Astrocyte (in vitro differentiated cells and primary cell): ENCODE measurements at regions not wholly inside any gene's neighbourhood (a gene's known extent, or its start where the extent isn't known, plus 50 kb on each side); places are given as distances from the start of the nearest gene placed in this dataset.

ENCODE experiments used
- DNase-seq: peaks from one replicate; pipeline ENCODE4 v3.0.0-alpha.2; 2010; ENCODE audit warnings: low read depth
- FAIRE-seq: peaks from 2 replicates; lab custom pipeline; 2011; peaks lifted over from hg19 to GRCh38; lab: Jason Lieb, UNC
- H2AFZ ChIP-seq: 2 replicates; pipeline ENCODE4 v1.6.0; 2012; ENCODE audit warnings: low read depth, low read length, inconsistent platforms
- H3K27ac ChIP-seq: 2 replicates; pipeline ENCODE4 v1.5.1; 2011; ENCODE audit warnings: low read depth, low read length, inconsistent platforms
- H3K27me3 ChIP-seq: 2 replicates; pipeline ENCODE4 v1.6.0; 2011; ENCODE audit warnings: low read length, inconsistent platforms; ENCODE audit not compliant: insufficient read depth
- H3K36me3 ChIP-seq: 2 replicates; pipeline ENCODE4 v1.5.1; 2011; ENCODE audit warnings: low read length, inconsistent platforms; ENCODE audit not compliant: insufficient read depth
- H3K4me1 ChIP-seq: 2 replicates; pipeline ENCODE4 v1.5.1; 2011; ENCODE audit warnings: low read length, inconsistent platforms; ENCODE audit not compliant: insufficient read depth
- H3K4me2 ChIP-seq: 2 replicates; pipeline ENCODE4 v1.6.0; 2012; ENCODE audit warnings: low read length, inconsistent platforms
- H3K4me3 ChIP-seq: 2 replicates; pipeline ENCODE4 v1.5.1; 2011; ENCODE audit warnings: low read depth, mild to moderate bottlenecking, low read length, inconsistent platforms; ENCODE audit not compliant: insufficient read depth
- H3K79me2 ChIP-seq: 2 replicates; pipeline ENCODE4 v1.6.0; 2012; ENCODE audit warnings: mild to moderate bottlenecking, low read length, inconsistent platforms; ENCODE audit not compliant: insufficient read depth
- H3K9ac ChIP-seq: 2 replicates; pipeline ENCODE4 v1.6.0; 2012; ENCODE audit warnings: mild to moderate bottlenecking, low read length, inconsistent platforms
- H3K9me3 ChIP-seq: 2 replicates; pipeline ENCODE4 v1.5.1; 2012; ENCODE audit warnings: low read depth, mild to moderate bottlenecking, low read length, inconsistent platforms; ENCODE audit not compliant: insufficient read depth
- H4K20me1 ChIP-seq: 2 replicates; pipeline ENCODE4 v1.6.0; 2012; ENCODE audit warnings: low read length, inconsistent platforms; ENCODE audit not compliant: insufficient read depth
- H3K27ac Mint-ChIP-seq: one replicate; pipeline ENCODE4 v1.8.0; 2021; ENCODE audit warnings: mild to moderate bottlenecking, mixed read lengths; ENCODE audit not compliant: unreplicated experiment
- H3K27me3 Mint-ChIP-seq: one replicate; pipeline ENCODE4 v1.8.0; 2021; ENCODE audit warnings: low read depth, mixed read lengths; ENCODE audit not compliant: unreplicated experiment
- H3K36me3 Mint-ChIP-seq: one replicate; pipeline ENCODE4 v1.8.0; 2021; ENCODE audit warnings: low read depth, mixed read lengths; ENCODE audit not compliant: unreplicated experiment
- H3K4me1 Mint-ChIP-seq: one replicate; pipeline ENCODE4 v1.8.0; 2021; ENCODE audit warnings: low read depth, mixed read lengths; ENCODE audit not compliant: unreplicated experiment
- H3K4me3 Mint-ChIP-seq: one replicate; pipeline ENCODE4 v1.8.0; 2021; ENCODE audit warnings: mild to moderate bottlenecking, moderate library complexity, mixed read lengths; ENCODE audit not compliant: unreplicated experiment
- H3K9me3 Mint-ChIP-seq: one replicate; pipeline ENCODE4 v1.8.0; 2021; ENCODE audit warnings: mild to moderate bottlenecking, mixed read lengths; ENCODE audit not compliant: unreplicated experiment
- EZH2 ChIP-seq: IDR thresholded peaks from 2 replicates; pipeline ENCODE4 v1.6.1; 2012; ENCODE audit warnings: mild to moderate bottlenecking, low read length, inconsistent platforms; ENCODE audit not compliant: insufficient read depth
- TF ChIP-seq, protein P1 (sequence below): IDR thresholded peaks from 2 replicates; pipeline ENCODE4 v1.5.1; 2011; ENCODE audit warnings: low read depth, mild to moderate bottlenecking, inconsistent platforms, low read length, moderate library complexity; ENCODE audit not compliant: insufficient read depth

DNA sequence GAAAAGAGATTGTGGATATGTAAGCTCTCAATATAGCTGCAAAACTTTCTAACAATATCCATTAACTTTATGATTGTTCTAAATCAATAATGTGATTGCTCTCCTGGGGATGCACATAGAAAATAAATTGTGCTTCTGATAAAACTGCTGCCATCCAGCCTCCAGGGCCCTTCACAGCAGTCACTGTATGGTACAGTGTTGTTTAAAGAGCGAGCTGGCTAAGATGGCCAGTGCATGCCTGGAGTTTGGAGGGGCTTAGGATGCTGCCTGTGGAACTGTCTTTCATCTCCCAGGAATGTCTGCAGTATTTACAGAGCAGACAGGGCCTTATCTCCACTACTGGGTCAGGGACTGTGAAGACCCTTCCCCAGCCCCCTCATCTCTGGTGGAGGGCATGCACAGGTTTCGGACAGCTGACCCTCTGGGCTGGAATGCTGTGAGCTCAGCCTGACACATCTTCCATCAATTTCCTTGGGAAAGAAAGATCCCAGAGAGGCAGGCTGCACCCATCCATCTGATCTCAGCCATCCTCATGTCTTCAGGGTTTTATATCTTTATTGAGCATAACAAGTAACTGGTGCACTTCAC lies 137.0 kb downstream of the PLPP3 start:
- H3K36me3 ChIP-seq = no peaks in the 10 kb centered on the region
- Mint-ChIP-seq H3K36me3 (no peaks in the 10 kb centered on the region), H3K27me3 (peaks cover 21% of the 10 kb centered on the region), H3K4me1 (peaks cover 7% of the 10 kb centered on the region), H3K9me3 (no peaks in the 10 kb centered on the region), H3K4me3 (no peak overlapping the region), H3K27ac (no peak overlapping the region)
- H2AFZ ChIP-seq = no peak overlapping the region
- H4K20me1 ChIP-seq = no peaks in the 10 kb centered on the region
- H3K9ac ChIP-seq = no peak overlapping the region
- no peaks in the 10 kb centered on the region for H3K4me1 ChIP-seq
- no peak overlapping the region for H3K4me2 ChIP-seq
- TF ChIP-seq EZH2 = no peak
- TF ChIP-seq, protein P1, sequence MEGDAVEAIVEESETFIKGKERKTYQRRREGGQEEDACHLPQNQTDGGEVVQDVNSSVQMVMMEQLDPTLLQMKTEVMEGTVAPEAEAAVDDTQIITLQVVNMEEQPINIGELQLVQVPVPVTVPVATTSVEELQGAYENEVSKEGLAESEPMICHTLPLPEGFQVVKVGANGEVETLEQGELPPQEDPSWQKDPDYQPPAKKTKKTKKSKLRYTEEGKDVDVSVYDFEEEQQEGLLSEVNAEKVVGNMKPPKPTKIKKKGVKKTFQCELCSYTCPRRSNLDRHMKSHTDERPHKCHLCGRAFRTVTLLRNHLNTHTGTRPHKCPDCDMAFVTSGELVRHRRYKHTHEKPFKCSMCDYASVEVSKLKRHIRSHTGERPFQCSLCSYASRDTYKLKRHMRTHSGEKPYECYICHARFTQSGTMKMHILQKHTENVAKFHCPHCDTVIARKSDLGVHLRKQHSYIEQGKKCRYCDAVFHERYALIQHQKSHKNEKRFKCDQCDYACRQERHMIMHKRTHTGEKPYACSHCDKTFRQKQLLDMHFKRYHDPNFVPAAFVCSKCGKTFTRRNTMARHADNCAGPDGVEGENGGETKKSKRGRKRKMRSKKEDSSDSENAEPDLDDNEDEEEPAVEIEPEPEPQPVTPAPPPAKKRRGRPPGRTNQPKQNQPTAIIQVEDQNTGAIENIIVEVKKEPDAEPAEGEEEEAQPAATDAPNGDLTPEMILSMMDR = no peak
- H3K27me3 ChIP-seq = no peaks in the 10 kb centered on the region
- H3K4me3 ChIP-seq = no peak overlapping the region
- no peaks in the 10 kb centered on the region for H3K79me2 ChIP-seq
- FAIRE-seq (no peak), DNase-seq (no peak)
- no peaks in the 10 kb centered on the region for H3K9me3 ChIP-seq
- H3K27ac ChIP-seq = no peak overlapping the region

DNA sequence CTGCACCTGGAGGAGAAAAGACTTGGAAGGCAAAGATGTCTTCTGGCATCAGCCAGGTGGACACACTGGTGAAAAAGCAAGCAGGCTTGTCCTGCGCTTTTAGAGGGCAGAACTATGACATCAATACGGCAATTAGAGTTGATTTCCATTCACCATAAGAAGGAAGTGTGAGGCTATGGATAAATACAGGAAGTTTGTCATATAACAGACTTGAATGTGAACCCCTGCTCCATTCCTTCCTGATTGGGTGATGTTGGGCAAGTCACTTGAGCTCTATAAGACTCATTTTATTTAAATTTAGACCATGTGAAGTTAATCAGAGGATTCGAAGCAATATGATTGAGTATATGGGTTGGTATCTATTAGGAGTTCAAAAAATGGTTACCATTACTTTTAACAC lies 137.8 kb downstream of the PLPP3 start:
- H3K9me3 Mint-ChIP-seq = no peaks in the 10 kb centered on the region
- H3K27ac ChIP-seq = no peak overlapping the region
- H3K4me1 Mint-ChIP-seq = peaks cover 13% of the 10 kb centered on the region
- no peaks in the 10 kb centered on the region for H3K79me2 ChIP-seq
- no peaks in the 10 kb centered on the region for H3K9me3 ChIP-seq
- FAIRE-seq (no peak), DNase-seq (no peak)
- no peak overlapping the region for H2AFZ ChIP-seq
- no peak overlapping the region for H3K4me3 ChIP-seq
- no peaks in the 10 kb centered on the region for H3K4me1 ChIP-seq
- H3K27me3 Mint-ChIP-seq = peaks cover 15% of the 10 kb centered on the region
- no peaks in the 10 kb centered on the region for H4K20me1 ChIP-seq
- no peak overlapping the region for H3K4me2 ChIP-seq
- no peaks in the 10 kb centered on the region for H3K36me3 Mint-ChIP-seq
- no peaks in the 10 kb centered on the region for H3K27me3 ChIP-seq
- H3K27ac Mint-ChIP-seq = no peak overlapping the region
- no peak overlapping the region for H3K4me3 Mint-ChIP-seq
- TF ChIP-seq EZH2 = no peak
- TF ChIP-seq, protein P1 = no peak
- no peak overlapping the region for H3K9ac ChIP-seq
- no peaks in the 10 kb centered on the region for H3K36me3 ChIP-seq

DNA sequence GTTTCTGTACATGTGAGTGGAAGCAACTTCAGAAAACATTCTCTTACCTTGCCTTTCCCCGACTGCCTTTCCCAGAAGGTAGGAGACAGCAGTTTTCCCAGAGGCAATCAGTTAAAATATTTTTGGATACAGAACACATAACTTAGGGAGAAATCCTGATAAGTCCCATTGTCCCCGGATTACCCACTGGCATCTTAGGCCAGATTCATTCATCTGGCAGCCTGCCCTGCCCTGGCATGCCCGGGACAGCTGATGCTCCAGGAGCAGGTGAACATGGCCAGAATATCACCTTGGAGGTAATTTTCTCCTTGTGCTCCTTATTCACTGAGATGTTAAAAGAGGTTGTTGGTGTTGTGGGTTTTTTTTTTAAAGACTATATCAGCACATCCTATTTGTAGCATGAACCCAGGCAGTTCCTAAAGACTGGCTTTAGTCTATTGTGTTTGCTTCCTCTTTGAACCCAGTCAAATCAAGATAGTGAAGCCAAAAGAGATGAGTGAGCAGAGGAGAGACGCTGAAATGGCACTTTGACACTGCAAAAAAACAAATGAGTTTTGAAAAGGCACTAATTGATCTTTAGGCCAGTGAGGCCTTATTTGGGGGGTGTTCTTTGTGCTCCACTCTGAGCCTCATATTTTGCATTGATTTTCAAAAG lies 139.6 kb downstream of the PLPP3 start:
- Histone ChIP-seq H3K27ac (no peak overlapping the region), H3K27me3 (no peaks in the 10 kb centered on the region), H3K4me1 (no peaks in the 10 kb centered on the region), H3K79me2 (no peaks in the 10 kb centered on the region), H3K4me3 (no peak overlapping the region), H3K4me2 (no peak overlapping the region), H3K9ac (no peak overlapping the region), H3K9me3 (no peaks in the 10 kb centered on the region), H2AFZ (no peak overlapping the region), H3K36me3 (no peaks in the 10 kb centered on the region), H4K20me1 (no peaks in the 10 kb centered on the region)
- no peak overlapping the region for H3K4me3 Mint-ChIP-seq
- no peak for TF ChIP-seq EZH2
- TF ChIP-seq, protein P1 = no peak
- no peaks in the 10 kb centered on the region for H3K9me3 Mint-ChIP-seq
- H3K4me1 Mint-ChIP-seq = peaks cover 25% of the 10 kb centered on the region
- FAIRE-seq = no peak
- H3K27me3 Mint-ChIP-seq = peaks cover 12% of the 10 kb centered on the region
- H3K27ac Mint-ChIP-seq = no peak overlapping the region
- DNase-seq = no peak
- no peaks in the 10 kb centered on the region for H3K36me3 Mint-ChIP-seq
